T follicular helper cell (primary cell): ENCODE measurements at regions not wholly inside any gene's neighbourhood (a gene's known extent, or its start where the extent isn't known, plus 50 kb on each side); places are given as distances from the start of the nearest gene placed in this dataset.

ENCODE experiments used
- DNase-seq: peaks from one replicate; pipeline ENCODE4 v3.0.0-alpha.2; 2020; ENCODE audit warnings: low read depth

DNA sequence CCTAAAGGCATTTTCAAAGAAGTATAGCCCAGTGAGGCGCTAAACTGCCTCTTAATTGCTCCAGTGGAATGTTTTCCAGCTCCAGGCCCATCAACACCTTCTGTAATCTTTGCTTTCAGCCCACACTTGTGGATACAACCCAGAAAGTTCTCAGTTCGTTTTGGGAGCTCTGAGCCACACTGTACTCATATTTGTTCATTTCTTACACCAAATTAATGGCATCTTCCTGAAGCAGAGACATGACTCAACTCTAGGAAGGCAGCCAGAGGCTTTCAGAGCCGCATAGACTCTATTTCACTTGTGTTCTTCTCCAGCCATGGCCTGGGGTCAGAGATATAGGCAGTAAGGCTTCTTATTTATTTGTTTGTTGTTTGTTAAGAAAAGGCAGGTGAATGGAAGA, 175.5 kb upstream of the NCAM1 start:
- DNase-seq = no peak

DNA sequence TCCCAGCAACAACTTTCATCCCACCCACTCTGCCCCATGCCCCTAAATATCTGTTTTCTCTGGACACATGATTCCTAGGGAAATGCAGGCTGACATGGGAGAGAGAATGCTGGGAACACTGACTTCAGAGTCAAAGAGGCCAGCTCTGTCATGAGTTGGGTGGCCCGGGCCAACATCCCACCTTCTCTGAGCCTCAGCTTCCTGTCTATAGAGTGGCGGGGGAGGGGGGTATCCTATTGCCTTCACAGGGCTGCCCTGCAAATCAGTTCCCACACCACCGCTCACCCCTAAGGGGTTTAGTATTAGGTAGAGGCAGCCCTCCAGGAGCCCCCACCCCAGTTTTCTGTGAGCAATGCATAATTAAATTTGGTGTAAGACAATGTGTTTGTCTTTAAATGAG, 175.0 kb upstream of the NCAM1 start:
- no peak for DNase-seq

DNA sequence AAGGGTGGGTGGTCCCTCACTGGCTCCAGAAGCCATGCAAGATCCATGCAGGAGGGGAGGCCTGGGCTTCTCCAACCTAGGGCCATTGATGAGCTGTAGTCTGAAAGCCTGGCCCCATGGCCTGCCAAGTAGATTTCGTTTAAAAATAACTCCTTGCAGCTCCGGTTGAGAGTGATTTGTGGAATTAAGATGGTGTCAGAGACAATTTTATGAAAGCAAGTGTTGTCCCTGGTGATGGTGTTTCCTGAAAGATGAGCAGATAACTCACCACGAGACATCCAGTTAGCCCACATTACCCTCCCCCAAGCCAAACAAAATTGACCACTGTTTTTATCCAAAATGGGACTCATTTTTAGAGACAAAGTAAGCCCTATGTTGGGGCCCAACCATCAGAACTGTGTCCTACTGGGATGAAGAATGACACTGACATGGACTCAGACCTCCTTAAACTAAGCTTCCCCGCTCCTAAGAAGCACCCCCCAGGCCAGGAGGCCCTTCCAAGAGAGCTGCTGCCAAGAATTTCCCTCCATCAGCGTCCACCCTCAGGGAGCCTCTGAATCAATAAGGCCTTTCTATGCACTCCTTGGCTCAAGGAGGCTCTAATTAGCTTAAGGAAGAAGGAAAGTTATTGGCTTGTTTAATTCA, 174.2 kb upstream of the NCAM1 start:
- DNase-seq = no peak

DNA sequence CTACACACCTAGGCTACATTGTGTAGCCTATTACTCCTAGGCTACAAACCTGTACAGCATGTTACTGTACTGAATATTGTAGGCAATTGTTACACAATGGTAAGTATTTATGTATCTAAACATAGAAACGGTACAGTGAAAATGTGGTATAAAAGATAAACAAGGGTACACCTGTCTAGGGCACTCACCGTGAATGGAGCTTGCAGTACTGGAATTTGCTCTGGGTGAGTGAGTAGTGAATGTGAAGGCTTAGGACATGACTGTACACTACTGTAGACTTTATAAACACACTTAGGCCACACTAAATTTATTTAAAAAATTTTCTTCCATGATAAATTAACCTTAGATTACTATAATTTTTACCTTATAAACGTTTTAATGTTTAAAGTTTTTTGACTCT, 171.7 kb upstream of the NCAM1 start:
- DNase-seq = no peak

DNA sequence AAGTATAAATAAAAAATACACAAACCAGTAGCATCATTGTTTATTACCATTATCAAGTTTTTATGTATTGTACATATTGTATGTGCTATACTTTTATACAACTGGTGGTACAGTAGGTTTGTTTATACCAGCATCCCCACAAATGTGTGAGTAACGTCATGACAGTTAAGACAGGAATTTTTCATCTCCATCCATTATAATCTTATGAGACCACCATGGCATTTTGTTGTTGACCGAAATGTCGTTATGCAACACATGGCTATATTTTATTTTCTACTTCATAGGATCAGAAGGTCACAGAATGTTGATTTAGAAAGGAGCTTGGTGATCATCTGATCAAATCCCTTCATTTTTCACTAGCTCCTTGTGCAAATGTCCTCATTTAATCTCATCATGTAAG, 170.9 kb upstream of the NCAM1 start:
- no peak for DNase-seq

DNA sequence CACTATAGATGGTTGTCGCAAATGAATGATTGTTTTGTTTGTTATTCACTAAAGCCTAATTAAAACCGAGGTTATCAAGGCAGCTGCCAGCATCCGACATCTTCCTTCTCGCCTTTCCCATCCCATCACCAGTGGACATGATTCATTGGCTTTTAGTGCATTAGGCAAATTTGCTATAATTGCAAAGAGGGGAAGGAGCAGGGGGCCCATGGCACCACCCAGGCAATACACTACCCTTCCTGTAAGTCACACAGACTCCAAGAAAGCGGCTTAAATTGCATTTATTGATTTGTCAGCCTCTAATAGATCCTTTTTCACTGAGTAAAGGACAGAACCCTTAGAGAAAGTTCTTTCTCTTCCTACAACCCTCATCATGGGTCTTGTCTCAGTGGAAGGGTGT, 169.2 kb upstream of the NCAM1 start:
- DNase-seq = no peak

DNA sequence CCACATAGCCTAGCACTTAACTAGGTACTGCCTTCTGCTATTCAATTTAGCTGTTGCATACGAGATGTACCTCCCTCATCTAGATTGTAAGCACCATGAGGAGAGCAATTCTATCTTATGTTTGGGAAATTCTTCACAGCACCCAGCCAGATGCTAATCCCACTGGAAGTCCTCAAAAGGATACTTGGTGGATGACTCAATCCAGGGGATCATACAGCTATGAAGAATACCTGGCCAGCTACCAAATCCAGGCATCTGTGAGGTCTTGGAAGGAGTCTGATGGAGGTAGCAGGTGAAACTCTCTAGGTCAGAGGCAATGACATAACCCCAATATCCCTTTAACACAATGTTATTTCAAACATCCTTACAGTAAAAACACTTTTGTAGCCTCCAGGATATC, 167.8 kb upstream of the NCAM1 start:
- DNase-seq = no peak

DNA sequence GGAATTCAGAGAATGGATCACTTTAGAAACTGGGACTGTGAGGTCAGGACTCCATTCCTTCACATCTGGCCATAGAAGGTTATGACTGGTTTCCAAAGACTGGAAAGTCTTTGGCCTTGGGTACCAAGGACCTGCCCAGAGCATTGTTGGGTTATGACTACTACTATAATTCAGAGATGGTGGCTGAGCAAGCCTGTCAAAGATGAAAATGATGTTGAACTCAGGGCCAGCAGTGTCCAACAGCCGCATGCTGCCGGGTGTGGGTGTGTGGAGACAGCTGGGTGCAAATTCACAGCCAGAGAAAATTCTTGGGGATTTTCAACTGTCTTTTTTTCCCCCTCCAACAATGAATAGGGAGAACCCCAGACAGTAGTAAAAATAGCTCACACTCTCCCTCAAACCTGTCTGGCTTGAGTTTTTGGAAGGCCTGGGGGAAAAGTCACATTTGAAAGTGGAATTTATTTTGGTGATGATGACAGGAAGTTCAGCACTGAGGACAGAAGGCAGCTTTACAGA, 166.8 kb upstream of the NCAM1 start:
- no peak for DNase-seq

DNA sequence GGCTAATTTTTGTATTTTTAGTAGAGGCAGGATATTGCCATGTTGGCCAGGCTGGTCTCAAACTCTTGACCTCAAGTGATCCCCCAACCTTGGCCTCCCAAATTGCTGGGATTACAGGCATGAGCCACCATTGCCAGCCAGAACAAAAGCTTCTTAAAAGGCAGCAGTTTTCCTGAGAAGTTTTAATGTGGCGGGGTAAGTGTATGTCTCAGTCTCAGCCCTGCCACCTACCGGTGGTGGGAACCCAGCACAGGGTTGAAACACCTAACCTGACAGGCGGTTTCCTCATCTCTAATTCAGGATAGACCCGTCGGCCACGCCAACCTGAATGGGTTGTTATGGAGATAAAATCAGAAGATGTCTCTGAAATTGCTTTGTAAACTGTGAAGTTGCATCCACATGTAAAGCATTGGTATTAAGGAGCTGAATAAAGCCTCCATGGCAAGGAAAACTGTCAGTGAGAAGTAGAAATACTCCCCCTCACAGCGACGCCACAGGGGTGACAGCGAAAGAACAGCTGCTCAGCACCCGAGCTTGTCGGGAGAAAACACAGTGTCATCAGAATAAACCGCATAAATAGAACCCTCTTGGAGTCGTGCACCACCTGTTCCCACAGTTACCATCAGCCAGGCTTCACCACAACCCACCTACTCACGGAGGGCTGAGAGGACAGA, 165.9 kb upstream of the NCAM1 start:
- DNase-seq = no peak

DNA sequence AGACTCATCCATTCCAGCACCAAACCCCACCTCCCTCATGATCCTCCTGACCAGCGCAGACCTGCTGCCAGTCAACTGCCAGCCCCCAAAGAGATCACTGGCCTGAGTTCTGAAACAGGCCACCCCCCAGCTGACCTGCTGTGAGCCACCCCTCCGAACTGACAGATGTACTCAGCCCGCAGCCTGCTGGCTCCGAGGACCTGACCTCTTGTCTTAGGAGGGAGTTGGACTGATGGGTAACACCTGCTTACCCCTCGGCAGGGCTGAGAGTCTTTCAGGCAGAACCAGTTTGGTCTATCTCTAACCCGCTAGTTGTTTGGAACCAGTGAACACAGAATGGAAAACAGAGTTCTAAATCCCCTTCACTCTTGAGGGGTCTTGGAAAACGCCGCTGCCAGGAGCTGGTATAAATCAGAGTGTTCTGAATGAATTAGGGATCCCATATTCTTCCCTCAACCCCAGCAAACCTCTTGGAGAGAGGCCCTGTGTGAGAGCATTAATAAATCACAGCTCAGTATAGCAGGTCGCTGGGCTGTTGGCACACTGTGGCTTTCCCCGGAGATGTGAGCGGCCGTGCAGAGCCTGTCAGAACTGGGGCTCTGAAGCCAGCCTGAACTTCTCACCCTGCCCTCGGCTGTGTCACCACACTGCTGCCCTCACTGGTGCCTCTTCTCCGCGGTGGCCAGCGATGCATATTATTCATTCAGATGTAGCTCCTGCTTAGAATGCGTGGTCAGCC, 165.1 kb upstream of the NCAM1 start:
- no peak for DNase-seq

DNA sequence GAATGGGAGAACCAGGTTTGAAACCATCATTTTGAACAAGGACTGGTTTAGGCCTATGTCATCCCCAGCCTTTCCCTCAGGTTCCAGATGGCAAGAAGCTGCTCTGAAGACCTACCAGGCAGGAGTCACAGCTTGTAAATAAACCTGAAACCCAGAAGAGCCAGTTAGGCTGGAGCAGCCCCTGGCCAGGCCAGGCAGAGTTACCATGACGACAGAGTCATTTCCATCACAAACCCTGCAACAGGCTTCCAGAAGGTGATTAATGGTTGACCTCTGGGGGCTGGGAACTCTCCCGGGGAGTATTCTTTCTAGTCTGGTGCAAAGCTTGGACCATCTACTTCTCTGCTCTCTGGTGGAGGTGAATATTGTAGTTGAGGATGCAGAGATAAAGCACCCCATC, 164.1 kb upstream of the NCAM1 start:
- no peak for DNase-seq

DNA sequence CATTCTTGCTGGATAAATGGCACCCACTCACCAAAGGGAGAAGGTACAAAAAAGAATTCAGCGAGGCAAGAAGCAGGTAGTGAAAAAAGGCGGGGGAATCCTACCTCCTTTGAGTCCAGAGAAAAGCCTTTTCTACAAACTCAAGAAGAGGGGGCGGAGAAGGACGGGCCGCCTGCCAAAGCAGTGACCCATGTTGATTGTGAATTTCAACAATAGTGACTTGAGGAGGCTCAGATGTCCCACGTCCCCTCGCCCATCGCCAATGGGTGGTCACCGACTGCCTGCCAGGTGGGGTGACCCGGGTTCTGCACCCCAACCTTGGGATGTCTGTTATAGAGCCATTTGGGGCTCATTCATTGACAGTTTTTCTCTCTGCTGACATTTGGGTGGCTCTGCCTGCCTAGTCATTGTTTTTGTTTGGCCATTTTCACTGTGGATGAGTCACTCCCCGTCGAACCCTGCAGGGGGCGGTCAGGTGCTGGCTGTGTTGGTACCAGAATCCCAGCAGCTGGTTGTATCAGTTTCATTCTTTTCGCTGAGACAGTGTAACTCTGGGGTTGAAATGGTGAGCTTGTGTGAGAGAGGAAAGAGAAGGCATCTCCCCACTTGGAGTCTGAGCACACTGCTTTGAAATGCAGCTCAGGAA, 163.4 kb upstream of the NCAM1 start:
- DNase-seq = no peak

DNA sequence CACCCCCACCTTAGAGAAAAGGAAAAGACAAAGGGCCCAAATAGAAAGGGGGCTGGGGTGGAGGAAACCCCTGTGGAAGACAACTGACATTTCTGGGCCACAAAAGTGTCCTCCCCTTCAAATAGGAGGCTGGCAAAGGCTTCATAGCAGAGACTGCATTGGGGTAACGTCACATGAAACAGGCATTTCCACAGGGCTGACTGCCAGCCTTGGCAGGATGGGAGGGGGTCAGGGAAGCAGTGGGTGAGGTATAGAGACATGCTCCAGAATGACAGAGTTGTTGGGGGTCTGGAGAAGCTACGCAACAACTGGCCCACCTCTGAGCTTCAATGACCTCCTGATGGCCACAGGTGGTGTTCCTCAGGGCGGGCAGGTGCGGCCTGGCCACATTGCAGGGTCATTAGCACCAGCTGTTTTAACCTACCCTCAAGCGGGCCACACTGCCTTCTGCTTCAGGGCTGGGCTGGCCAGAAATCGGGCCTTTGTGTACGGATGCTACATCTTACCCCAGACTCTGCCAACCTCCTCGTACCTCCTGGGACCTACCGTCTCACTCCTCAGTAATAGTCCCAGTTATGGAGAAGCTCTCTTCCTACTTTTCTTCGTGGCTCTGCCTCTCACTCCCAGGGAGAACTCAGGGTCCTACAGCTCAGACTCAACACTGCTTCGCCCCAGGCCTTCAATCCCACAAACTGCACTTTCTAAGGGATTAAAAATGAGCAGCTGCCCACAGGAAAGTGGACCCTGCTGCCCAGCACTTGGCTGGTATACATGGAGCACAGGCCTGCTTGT, 160.0 kb upstream of the NCAM1 start:
- DNase-seq = no peak

DNA sequence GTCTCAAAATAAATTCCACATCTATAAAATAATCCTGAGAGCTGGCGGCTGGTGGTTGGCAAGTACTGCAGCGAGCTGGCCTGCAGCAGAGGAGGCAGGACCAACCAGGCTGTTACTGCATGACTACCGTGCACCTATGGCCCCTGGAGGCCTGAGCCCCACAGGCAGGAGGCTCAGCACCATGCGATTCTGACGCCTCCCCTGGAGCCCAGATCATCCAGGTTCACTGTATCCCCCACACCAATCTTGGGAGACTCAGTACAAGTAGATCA, 159.5 kb upstream of the NCAM1 start:
- no peak for DNase-seq

DNA sequence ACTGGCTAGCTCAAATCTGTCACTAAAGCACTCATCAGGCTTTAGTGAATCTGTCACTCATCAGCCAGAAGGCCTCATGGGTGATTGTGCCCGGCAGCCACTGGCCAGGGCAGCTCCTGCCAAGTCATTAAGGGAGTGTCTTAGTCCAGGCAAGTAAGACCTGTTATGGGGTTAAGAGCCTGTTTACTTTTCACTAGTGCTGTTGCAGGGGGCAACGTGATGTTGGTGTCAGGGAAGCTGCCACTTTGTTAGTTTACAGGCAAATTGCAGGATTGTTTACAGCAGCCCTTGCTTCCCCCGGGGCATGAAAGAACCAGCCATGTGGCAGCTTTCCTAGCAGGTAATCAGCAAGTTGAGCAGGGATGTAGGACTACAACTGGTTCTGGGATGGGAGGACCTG, 155.6 kb upstream of the NCAM1 start:
- no peak for DNase-seq

DNA sequence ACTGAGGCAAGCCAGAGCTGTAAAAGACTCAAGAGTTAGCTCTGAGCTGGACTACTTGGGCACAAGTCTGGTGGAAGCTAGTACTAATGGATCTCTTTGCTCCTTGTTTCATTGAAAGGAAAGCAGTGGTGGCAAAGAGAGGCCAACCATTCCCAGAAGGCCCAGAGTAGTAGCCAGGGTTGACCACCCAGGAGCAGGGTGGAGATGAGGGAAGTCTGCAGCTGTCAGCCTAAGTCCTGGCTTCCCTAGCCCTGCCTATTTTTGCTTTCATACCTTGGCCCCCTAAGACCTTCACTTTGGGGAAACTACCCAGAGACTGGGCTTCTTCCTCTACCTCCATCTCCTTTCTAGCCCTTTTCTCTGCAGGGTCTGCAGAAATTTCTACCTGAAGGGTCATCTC, 155.0 kb upstream of the NCAM1 start:
- no peak for DNase-seq

DNA sequence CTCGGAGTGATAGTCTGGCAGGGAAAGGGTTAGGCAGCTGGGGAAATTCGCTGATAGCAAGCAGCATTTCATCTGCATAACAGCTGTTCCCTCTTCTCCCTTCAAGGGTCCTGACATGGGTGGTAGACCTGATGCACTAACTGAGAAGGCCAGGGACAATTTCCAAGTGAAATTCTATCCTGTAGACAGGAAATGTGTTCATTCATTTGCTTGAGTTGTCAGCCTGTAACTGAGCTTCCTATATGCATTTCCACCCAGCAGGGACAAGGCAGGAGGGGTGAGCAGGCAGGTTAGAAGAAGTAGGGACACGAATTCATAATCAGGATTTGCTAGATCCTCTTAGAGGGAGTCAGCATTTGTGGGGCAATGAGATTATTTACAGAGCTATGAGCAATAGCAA, 154.3 kb upstream of the NCAM1 start:
- DNase-seq = no peak

DNA sequence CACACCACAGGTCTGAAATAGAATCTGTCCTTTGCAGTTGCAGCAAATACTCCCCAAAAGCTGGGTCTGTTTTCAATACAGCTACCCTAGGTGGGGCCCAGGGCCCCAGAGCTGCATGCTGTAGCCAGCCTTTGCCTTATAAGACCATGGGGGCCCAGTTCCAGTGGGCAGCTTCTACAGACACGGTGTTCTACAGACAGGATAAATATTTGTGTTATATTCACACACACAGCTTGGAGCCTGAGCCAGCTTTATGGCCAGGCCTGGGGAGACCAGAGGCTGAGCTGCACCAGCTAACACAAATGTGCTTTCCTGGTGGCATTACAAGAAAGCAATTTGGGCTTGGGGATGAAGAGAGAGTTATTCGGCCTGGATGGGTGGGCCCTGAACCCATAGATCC, 151.8 kb upstream of the NCAM1 start:
- DNase-seq = no peak

DNA sequence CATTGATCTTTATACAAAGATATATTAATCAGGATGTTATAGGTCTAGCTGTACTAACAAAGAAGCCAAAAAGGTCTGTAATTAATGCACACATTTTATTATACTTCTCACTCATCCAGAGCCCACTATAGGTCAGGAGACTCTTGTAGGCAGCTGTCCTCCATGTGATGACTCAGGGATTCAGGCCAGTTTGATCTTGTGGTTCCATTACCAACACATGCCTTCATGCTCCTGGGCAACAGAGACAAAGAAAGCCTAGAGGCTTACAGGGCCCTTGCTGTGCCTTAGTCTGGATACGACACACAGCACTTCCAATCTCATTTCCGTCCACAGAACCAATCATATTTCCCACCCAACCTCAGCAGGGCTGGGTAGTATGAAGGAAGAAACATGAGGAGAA, 150.3 kb upstream of the NCAM1 start:
- no peak for DNase-seq

DNA sequence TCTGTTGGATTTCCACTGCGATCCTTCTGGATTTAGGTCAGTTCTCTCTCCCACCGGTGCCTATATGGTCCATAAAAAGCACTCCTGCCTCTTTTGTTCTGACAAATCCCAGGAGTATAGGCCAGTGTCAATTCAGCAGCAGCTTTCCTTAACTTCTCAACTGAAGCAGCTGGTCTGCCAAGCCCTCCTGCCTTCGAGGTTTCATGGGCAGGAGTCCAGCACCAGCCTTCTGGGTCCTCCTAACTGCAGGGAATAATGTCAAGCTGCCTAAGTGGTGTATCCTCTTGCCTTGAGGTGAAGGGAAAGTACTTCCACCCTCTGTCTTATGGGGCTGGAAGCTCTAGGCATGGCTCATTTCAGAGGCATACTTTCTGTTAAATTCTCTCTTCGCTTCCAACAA, 149.4 kb upstream of the NCAM1 start:
- DNase-seq = no peak

DNA sequence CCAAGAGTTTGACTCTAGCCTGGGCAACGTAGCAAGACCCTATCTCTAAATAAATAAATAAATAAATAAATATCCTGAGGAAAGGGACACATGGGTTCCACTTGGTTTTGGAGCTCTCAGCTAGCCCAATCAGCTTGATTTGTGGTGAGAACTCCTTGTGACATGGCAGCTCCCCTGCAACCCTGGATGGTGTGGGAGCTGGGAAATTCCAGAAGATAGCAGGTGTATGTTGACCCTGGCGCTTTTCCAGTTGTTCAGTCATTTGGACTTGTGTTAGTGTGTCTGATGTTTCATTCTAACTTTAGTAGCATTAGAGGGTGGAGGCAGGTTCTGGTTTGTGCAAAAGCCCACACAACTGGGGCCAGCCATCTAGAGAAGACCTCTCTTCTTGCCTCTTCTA, 148.5 kb upstream of the NCAM1 start:
- DNase-seq = no peak

DNA sequence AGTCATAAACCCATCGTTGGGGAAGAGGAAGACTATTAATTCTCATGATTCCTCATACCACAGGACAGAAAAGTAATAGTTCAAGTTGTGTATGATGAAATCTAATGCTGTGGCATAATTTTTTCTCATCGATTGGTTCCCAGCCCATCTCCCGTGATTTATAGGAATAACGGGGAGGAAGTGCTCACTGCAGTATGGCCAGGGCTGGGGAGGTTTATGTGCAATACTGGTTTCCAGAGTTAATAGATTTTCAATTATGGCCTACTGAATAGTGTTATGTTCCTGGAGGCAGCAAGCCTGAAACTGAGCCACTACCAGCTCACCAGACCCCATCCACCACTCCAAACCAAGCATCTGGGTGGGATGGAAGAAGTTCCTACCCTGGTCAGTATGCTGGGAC, 147.1 kb upstream of the NCAM1 start:
- no peak for DNase-seq
